ENCODE measurements at regions not wholly inside any gene's neighbourhood (a gene's known extent, or its start where the extent isn't known, plus 50 kb on each side); places are given as distances from the start of the nearest gene placed in this dataset.

DNA sequence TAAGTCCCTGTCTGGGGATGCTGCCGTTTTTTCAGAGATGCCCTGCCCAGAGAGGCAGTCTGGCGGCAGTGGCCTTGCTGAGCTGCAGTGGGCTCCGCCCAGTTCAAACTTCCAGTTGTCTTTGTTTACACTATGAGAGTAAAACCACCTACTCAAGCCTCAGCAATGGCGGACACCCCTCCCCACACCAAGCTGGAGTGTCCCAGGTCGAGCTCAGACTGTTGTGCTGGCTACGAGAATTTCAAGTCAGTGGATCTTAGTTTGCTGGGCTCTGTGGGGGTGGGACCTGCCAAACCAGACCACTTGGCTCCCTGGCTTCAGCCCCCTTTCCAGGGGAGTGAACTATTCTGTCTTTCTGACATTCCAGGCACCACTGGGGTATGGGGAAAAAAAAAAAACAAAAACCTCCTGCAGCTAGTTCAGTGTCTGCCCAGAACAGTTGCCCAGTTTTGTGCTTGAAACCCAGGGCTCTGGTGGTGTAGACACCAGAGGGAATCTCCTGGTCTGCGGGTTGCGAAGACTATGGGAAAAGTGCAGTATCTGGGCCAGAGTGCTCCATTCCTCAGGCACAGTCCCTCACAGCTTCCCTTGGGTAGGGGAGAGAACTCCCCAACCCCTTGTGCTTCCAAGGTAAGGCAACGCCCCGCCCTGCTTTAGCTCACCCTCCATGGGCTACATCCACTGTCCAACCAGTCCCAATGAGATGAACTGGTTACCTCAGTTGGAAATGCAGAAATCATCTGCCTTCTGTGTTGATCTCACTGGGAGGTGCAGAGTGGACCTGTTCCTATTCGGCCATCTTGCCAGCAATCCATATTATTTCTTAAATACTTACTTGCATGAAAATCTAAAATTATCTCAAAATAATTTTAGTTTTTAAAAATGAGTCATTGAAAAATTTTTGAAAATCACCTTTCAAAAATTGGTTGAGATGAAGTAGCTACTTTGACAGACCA is 338.0 kb downstream of the OSR1 start:
- TF ChIP-seq, protein P1, sequence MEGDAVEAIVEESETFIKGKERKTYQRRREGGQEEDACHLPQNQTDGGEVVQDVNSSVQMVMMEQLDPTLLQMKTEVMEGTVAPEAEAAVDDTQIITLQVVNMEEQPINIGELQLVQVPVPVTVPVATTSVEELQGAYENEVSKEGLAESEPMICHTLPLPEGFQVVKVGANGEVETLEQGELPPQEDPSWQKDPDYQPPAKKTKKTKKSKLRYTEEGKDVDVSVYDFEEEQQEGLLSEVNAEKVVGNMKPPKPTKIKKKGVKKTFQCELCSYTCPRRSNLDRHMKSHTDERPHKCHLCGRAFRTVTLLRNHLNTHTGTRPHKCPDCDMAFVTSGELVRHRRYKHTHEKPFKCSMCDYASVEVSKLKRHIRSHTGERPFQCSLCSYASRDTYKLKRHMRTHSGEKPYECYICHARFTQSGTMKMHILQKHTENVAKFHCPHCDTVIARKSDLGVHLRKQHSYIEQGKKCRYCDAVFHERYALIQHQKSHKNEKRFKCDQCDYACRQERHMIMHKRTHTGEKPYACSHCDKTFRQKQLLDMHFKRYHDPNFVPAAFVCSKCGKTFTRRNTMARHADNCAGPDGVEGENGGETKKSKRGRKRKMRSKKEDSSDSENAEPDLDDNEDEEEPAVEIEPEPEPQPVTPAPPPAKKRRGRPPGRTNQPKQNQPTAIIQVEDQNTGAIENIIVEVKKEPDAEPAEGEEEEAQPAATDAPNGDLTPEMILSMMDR (optimal IDR thresholded peaks at IDR 0.05 in 1 of 3, IDR thresholded peaks at IDR 0.05 in 1 of 3, conservative IDR thresholded peaks at IDR 0.05 in 1 of 3; ENCODE audit: extremely low read depth in 1 of 3, insufficient read depth in 2 of 3, low read length in 3 of 3), result no peak
- no peak for TF ChIP-seq EZH2 (IDR thresholded peaks at IDR 0.05; ENCODE audit: low read length)

All from keratinocyte (primary cell).